HG03135 (cell line): ENCODE measurements at regions not wholly inside any gene's neighbourhood (a gene's known extent, or its start where the extent isn't known, plus 50 kb on each side); places are given as distances from the start of the nearest gene placed in this dataset.
A peak's percentile ranks its signal among the peaks of the same experiment; 100 is the strongest.
"Not testable (repeated sequence)": the region's sequence is repeated elsewhere in the genome, so short reads cannot be mapped to it uniquely, and the experiment has no call there.

Source experiments
- ATAC-seq: cut with Tn5 transposase; IDR thresholded peaks from one replicate; pipeline ENCODE4 v1.9.1; 2021; ENCODE audit warnings: mild to moderate bottlenecking, moderate library complexity; ENCODE audit not compliant: unreplicated experiment

- no peak for ATAC-seq
These were observed 89.1 kb upstream of the NEDD4L start for GRCh38 chr18:57954935-57955334.

DNA sequence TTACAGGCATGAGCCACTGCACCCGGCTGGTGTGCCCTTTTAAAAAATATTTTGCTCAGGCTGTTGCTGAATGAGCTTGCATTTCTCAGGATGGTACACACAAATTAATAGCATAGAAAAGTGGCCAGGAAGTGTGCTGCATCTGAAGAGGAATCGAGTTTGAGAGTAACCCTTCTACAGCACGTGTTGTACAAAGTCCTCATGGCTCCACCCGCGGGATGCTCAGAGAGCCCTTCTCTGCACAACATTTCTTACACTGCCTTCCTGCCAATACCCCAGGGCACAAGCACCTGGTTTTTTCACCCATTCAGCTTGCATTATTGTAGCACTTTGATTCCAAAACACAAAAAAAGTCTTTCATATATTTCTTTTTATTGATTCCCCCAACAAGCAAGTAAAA is 90.1 kb upstream of the NEDD4L start:
- ATAC-seq, result no peak

GRCh38 chr18:57951999-57952774 is 91.8 kb upstream of the NEDD4L start:
- no peak for ATAC-seq

DNA sequence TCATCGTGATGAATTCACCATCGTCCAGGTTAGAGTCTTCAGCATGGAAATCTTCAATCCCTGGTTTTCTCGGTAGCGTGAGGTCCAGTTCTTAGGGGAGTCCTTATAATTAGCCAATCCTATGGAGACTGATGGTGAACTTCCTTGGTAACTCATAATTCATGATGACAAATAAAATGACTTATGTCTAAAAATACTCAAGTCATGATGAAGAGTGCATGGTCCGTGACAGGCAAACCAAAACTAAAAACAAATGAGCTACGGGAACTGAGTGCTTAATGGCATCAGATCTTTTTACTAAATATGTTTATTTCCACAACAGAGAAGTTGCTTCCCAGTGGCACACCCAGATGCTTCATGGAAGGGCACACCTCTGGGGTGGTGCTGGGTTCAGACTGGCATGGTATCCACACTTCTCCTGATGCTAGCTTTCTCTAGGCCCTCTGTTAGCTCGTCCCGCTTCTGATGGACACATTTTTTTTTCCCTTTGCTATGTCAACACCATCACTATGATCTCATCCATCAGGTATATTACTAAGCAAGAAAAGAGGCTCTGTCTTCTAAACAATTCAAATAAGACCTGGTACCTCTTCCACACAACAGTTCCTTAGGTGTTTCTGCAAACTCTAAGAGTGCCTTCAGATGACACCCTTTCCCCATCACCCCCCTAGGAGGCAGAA is 92.8 kb upstream of the NEDD4L start:
- ATAC-seq, result peak; percentile 63

DNA sequence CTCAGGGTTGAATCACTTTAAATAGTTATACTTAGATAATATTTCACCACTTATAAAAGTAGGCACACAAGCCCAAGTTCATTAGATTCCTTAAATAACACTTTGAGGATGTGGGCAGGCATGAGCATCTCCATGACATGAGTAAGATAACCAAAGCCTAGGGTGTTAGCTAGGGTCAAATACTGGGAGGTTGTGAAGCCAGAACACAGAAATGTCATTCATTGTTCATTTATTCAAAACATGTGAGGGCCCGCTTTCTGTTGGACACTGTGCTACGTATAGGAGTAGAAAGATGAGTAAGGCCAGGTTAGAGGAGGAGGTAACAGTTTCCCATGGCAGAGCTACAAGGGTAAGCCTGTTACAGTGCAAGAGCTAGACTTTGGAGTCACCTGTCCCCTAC is 93.5 kb upstream of the NEDD4L start:
- ATAC-seq, result no peak

DNA sequence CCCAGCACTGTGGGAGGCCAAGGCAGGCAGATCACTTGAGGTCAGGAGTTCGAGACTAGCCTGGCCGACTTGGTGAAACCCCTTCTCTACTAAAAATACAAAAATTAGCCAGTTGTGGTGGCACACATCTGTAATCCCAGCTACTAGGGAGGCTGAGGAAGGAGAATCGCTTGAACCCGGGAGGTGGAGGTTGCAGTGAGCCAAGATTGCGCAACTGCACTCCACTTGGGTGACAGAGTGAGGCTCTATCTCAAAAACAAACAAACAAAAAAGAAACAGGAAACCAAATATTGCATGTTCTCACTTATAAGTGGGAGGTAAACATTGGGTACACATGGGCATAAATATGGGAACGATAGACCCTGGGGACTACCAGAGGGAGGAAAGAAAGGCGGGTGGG is 94.7 kb upstream of the NEDD4L start:
- not testable (repeated sequence) for ATAC-seq

DNA sequence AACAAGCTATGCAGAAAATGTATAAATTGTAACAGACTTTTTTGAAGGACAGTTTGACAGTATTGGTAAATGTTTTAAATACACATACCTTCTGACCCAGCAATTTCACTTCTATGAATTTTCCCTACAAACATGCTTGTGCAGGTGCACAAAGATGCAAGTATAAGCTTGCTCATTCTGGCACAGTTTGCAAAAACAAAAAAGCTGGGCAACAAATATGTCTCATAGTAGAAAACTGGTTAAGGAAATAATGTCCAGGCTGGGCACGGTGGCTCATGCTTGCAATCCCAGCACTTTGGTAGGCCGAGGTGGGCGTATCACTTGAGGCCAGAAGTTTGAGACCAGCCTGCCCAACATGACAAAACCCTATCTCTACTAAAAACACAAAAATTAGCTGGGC is 96.9 kb upstream of the NEDD4L start:
- no peak for ATAC-seq

- no peak for ATAC-seq
These were observed 100.3 kb upstream of the NEDD4L start for GRCh38 chr18:57943723-57944122.

GRCh38 chr18:57942493-57942892 is 101.5 kb upstream of the NEDD4L start:
- ATAC-seq, result no peak

GRCh38 chr18:57941841-57942489 is 102.1 kb upstream of the NEDD4L start:
- no peak for ATAC-seq

DNA sequence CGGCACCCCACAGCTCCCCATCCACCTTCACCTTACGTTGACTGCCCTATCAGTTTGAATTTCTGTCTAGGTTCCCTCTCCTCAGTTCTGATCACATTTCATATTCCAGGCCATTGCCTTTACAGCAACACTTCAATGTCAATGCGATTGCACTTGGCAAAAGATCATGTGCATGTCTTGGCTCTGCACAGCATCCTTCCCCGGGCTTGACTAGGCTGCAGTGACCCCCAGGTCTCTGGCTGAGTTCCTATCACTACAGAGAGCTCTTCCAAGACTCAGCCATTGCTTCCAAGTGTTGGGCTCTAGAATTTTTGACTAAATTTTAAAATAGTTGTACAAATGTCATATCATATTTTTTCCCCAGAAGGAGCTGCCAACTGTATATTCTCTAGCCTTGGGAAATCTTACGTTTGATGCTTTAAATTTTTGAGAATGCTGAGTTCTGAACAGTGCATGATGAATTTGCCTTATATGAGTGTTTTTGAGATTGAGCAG is 103.8 kb upstream of the NEDD4L start:
- ATAC-seq, result no peak

DNA sequence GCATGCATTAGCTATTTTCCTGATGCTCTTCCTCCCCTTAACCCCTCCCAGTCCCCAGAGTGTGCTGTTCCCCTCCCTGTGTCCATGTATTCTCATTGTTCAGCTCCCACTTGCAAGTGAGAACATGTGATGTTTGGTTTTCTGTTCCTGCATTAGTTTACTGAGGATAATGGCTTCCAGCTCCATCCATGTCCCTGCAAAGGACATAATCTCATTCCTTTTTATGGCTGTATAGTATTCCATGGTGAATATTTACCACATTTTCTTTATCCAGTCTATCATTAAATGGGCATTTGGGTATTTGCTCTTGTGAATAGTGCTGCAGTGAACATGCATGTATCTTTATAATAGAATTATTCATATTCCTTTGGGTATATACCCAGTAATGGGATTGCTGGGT is 109.7 kb upstream of the NEDD4L start:
- not testable (repeated sequence) for ATAC-seq

- ATAC-seq, result peak; percentile 76
These were observed 113.0 kb upstream of the NEDD4L start for GRCh38 chr18:57931038-57931437.

- ATAC-seq, result no peak
These were observed 113.5 kb upstream of the NEDD4L start for GRCh38 chr18:57930476-57930875.

DNA sequence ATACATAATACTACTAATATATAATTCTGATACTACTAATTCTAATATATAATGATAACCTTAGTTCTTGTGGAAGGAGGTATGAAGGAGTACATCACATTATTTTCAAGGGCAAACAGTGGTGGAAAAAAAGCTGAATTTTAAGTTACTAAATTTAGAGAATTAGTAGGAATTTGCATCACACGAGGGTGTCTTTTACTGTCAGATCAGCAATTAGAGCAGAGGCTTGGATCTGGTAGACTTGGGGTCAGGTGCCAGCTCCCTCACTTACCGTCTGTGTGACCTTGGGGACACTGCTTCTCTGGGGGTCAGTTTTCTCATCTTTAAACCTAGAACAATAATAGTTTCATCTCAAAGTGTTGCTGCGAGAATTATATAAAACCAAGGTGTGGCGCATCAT is 114.1 kb upstream of the NEDD4L start:
- no peak for ATAC-seq

DNA sequence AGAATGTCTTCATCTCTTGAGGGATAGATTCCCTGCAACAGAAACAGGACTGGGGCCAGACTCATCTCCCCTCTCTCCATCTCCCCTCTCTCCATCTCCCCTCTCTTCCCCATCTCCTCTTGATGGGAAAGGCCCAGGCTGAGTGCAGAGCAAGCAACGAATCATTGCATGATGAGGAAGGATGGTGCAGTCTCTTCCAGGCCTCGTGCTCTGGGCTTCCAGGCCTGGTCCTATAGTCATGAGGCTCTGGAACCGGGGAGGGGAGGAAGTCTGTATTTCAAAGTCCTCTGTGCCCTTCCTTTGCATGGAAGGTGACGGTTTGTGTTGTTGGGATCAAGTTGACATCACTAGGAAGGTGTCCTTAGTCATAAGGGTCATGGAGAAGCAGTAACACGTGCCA is 115.6 kb upstream of the NEDD4L start:
- no peak for ATAC-seq

DNA sequence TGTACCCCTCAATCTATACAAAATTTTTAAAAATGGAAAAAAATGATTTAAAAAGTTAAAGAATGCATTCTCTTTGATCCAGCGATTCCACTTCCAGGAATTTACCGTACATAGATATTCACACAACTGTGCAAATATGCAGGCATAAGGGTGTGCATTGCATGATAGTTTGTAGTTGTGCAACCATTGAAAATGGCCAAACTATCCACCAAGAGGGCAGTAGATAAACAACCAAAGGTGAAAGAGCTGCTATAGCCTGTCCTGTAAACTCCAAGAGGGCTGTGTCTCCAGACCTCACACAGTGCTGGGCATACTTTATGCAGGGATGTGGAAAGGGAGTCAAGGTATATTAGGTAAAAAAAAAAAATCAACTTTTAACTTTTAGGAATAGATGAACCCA is 116.5 kb upstream of the NEDD4L start:
- ATAC-seq, result no peak

DNA sequence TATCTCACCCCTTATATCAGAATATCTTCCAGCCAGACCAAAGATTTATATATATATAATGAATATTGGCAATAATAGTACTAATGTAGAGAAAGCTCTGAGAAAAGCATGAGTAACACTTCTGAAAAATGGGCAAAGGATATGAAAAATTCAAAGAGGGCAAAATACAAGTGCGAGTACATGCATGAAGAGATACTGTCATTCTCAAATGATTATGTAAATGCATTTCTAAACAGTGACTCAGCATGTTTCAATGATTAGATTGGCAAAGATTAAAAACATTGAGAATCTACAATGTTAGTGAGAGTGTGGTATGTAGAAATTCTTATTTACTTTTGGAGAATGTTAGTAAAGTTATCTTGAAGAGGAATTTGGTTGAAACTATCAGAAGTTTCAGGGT is 118.3 kb upstream of the NEDD4L start:
- no peak for ATAC-seq

DNA sequence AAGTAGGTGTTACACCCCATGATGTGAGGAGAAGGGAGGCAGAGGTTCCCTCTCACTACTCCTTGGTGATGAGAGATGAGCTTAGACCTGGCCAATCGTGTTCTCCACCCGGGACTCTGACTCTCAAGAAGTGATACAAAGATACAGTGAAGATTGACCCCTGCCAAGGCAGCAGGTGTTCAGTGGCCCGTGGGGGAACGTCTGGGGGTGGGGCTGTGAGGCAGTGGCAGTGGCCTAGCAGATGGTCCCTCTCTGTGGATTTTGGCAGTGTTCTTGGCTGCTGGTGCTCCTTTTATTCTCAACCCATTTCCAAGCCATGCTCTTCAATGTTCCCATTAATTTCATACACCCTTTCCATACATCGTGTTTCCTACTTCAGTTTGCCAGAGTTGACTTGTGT is 120.4 kb upstream of the NEDD4L start:
- no peak for ATAC-seq

DNA sequence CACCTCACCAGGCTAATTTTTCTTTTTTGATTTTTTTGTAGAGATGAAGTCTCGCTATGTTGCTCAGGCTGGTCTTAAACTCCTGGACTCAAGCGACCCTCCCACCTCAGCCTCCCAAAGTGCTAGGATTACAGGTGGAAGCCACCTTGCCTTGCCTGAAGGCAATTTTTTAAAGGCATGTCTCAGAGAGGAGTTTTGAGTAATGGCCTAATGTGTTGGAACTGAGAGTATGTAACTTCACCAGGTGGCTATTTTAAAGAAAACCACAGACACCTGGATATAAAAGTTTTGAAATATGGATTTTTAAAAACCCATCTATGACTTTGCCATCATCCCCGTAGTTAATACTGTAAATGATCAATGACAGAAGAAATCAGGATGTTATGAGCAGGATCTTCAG is 119.8 kb upstream of the ATP8B1 start:
- no peak for ATAC-seq

DNA sequence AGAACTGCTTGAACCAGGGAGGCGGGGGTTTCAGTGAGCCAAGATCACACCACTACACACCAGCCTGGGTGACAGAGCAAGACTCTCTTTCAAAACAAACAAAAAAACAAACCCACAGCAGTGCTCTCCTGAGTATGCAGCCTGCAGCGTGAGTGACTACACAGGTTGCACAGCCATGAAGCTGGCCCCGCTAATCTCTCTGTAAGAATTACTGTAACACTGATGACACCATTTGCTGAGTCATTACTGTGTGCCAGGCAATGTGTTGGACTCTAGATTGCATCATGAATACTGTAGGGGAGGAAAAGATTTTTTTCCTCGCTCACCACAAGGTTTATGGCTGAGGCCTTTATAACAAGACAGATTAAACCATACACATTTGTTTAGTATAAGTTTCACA is 118.6 kb upstream of the ATP8B1 start:
- no peak for ATAC-seq

DNA sequence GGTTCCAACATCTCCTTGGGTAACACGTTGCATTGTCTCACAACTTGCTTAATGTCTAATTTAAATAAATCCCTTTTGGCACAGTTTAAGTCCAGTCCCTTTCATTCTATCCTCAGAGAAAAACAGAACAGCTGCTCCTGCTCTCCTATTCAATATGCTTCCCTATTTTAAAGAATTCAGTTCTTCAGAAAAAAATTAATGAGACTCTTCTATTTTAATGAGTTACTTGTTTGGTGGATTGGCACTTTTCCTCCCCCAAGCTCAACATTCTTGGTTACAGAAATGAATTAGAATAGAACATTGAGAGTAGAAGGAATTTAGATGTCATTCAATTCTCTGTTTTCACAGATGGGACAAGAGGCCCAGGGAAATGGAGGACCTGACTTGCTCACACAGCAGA is 116.9 kb upstream of the ATP8B1 start:
- no peak for ATAC-seq
